ENCODE measurements at regions not wholly inside any gene's neighbourhood (a gene's known extent, or its start where the extent isn't known, plus 50 kb on each side); places are given as distances from the start of the nearest gene placed in this dataset.
A peak's percentile ranks its signal among the peaks of the same experiment; 100 is the strongest.
"Not testable (repeated sequence)": the region's sequence is repeated elsewhere in the genome, so short reads cannot be mapped to it uniquely, and the experiment has no call there.

- DNase-seq: no peak
Observed at GRCh38 chr9:90504486-90504885, 138.1 kb downstream of the DIRAS2 start.

DNA sequence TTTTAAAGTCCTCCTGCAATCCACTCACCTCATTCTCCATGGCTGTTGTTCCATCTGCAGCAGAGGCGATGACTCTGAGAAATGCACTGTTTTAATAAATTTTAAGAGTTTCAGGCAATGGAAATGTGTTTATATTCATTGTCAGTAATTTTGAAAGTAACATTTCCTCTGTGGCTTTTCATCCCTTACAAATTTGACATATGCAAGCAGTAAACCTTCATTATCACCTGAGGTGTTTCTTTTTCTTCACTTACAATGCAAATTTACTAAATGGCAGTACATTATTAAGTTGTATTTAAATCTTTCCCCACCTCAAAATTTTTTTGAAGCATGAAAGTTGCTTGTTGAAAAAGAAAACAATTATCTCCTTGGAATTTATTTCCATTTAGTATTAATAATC is 136.9 kb downstream of the DIRAS2 start:
- no peak for DNase-seq

- DNase-seq: not testable (repeated sequence)
Observed at GRCh38 chr9:90506402-90506801, 136.2 kb downstream of the DIRAS2 start.

DNA sequence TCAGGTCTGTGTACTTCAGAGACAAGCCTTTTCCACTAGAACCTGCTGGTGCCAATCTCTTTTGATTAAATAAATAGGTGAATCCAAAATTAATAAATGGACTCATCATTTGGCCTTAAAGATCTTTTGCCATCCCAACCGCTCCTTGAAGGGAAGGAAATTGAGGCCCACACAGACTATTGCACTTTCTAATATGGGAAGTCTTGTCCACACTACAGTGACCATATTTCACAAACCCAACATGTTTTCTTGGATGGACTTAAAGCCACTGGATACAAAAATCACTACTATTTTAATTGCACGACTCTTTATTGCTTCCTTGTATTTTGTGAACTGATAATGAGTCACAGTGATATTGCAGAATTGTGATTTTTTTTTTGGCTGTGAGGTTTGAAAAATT is 135.0 kb downstream of the DIRAS2 start:
- no peak for DNase-seq

DNA sequence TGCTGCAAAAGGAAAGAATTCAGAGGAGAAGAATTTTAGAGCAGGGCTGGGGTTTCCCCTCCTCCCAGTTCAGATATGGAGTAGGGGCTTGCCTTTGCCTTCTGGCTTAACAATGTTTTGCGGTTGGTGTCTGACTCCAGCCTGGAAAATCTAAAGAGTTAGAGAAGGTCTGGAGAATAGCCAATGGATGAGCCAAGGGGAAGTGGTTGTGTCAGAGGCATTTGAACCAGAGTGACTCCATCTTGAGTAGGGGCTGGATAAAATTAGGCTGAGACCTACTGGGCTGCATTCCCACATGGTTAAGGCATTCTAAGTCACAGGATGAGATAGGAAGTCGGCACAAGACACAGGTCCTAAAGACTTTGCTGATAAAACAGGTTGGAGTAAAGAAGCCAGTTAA is 133.7 kb downstream of the DIRAS2 start:
- no peak for DNase-seq

- no peak for DNase-seq
Observed at GRCh38 chr9:90511711-90512110, 130.9 kb downstream of the DIRAS2 start.

GRCh38 chr9:90514877-90515276 is 127.7 kb downstream of the DIRAS2 start:
- no peak for DNase-seq

DNA sequence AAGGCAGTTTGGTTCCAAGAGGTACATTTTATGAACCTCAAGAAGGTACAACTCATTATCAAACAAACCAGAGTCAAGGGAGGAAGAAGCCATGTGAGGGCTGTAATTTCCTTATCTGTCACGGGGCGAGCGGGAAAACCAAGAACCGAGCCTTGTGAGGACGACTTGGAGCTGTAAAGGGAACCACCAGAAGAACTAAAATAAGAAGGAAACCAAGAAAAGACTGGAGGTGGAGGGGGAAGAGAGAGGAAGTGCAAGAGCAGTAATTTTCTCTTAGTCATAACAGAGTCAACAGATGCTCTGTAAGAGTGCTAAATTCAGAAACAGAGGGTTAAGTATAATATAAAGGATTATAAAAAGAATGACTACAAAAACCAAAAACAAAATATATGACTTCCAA is 127.1 kb downstream of the DIRAS2 start:
- no peak for DNase-seq

- DNase-seq: no peak
Observed at GRCh38 chr9:90517103-90517502, 125.5 kb downstream of the DIRAS2 start.

- DNase-seq: no peak
Observed at GRCh38 chr9:90521811-90522570, 120.6 kb downstream of the DIRAS2 start.

DNA sequence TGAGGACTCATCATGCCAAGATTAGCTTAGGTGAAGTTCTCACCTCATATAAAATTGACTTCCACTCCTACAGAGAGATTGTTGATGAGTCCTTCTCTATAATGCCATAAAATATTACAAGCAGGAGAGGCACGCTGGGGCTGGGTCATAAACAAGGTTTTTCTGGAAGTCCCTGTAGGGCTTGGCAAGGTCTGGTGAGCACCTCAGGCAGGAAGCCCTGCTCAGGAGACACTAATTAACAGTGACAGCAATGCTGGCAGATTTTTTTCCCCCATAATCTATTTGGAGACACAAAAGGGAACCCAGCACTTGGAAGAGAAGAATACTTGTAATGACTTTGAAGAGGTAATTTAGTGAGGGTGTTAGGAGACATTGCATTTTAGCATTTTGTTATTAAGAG is 118.7 kb downstream of the DIRAS2 start:
- DNase-seq: no peak

GRCh38 chr9:90526386-90526785 is 116.2 kb downstream of the DIRAS2 start:
- DNase-seq: no peak

GRCh38 chr9:90536094-90536493 is 106.5 kb downstream of the DIRAS2 start:
- DNase-seq: not testable (repeated sequence)

DNA sequence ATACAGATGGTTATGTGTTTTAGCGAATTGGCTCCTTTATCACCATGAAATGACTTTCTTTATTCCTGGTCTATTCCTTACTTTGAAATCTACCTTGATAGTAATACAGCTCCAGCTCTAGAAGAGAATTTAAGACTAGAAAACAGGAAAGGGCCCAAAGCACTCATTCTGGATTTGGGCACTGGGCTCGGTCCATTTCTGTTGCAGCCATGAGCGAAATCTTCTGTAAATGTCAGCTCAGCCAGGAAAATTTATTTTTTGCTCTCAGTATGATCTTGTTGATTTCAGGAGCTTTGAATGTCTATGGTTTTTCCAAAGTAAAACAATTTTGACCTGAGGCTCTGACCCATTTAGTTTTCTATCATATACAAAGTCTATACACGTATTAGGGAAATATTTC is 104.1 kb downstream of the DIRAS2 start:
- no peak for DNase-seq

- no peak for DNase-seq
Observed at GRCh38 chr9:90539286-90539685, 103.3 kb downstream of the DIRAS2 start.

DNA sequence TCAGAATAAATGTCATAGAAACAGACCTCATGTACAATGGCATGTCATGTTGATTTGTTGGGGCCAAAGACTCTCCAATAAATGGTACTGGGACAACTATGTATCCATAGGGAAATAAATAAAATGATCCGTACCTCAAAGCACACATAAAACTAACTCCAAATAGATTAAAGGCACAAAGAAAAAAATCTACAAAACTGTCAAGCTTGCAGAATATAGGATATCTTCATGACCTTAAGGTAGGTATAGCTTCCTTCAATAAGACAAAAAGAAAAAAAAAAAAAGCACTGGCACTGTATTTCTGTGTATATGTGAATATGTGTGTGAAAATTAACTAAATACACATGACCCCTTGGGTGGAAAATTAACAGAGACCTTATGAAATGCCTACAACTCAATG is 101.9 kb downstream of the DIRAS2 start:
- DNase-seq: no peak

DNA sequence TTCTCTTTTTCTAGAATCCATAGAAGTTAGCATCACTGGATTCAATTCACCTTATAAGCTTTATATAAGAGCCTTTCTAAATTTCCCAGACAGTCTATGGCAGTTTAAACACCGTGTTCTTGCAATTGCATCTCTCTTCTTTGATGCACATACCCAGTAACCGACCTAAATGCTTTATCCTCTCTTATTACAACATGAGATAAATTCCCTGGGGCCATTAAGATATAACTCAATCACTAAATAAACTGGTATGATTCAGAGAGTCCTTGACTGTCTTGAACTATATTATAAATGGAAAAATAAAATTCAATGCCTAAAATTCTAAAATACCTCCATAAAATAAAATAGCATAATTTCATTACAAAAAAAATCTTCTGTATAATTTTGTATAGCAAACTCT is 98.1 kb downstream of the DIRAS2 start:
- no peak for DNase-seq

- DNase-seq: peak; percentile 8
Observed at GRCh38 chr9:90546200-90546599, 96.4 kb downstream of the DIRAS2 start.

- no peak for DNase-seq
Observed at GRCh38 chr9:90547896-90548295, 94.7 kb downstream of the DIRAS2 start.

GRCh38 chr9:90552317-90552716 is 90.3 kb downstream of the DIRAS2 start:
- DNase-seq: no peak

DNA sequence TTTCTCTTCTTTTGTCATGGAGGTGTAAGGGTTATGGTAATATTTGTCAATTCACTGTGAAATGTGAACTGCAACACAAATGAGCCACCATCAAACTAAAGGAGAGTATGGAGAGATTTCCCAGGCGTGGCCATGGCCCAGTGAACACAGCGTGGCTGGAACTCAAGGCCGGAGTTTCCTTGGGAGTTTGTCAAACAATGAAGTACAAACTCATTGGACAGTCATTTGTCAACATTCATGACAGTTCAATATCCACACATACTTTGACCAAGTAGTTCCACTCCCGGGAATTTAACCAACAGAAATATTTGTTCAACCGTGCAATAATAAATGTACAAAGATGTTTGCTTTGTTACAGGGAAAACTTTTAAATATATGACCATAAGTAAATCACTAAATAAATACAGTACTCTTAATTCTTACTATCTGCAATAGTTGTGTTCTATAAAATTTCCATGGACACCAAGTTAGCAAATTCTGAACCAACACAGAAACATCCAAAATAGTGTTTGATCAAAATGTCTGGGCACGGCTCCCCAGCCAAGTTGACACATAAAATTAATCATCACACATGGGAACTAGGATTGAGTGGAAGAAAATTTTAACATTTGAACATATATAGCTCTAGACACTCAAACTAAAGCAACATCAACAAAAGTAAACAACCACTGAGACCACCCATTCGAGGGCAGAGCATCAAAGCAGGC is 87.1 kb downstream of the DIRAS2 start:
- no peak for DNase-seq

DNA sequence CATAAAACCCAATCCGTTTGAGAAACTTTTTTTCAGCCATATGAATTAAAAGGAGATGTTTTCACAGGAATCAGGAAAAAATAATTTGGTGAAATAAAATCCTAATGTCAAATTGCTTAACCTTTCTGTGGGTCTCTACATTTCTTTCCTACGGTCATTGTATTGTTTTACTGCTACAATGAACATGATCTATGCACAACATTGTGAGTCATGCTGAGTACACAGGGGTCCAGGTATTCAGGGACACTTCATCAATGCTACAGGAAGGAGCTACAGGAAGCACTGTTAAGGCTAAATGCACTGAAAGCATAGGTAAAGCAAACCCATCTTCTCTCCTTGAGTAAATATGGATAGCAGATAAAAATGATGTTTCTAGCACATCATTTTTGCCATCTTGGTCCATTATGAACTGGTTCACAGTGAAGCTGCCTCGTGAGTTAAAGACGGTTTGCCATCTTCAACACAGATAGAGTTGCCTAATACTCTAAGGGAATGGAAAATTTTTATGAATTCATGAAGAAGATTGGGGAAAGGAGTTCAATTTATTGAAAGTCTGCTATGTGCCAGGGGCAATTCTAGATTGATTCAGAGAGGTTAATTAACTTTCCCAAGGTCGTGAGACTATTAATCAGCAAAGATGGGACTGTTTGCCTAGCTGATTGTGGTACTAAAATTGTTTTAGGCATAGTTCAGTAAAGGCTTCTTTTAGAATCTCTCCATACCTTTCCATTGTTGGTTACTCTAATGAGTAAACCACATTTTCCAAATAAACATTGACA is 85.5 kb downstream of the DIRAS2 start:
- no peak for DNase-seq
